ENCODE measurements at regions not wholly inside any gene's neighbourhood (a gene's known extent, or its start where the extent isn't known, plus 50 kb on each side); places are given as distances from the start of the nearest gene placed in this dataset.
"Not testable (repeated sequence)": the region's sequence is repeated elsewhere in the genome, so short reads cannot be mapped to it uniquely, and the experiment has no call there.

GRCh38 chrX:103428525-103428924 lies 52.2 kb downstream of the BEX3 start:
- 100% methylated on average over 2 of the region's 2 CpGs for WGBS
- H3K27ac ChIP-seq, result no peak overlapping the region
- TF ChIP-seq POLR2A (IDR thresholded peaks at IDR 0.05), result no peak
- TF ChIP-seq POLR2AphosphoS5 (IDR thresholded peaks at IDR 0.05), result no peak
- TF ChIP-seq CTCF (IDR thresholded peaks at IDR 0.05), result no peak
- no peaks in the 10 kb centered on the region for H3K9me3 ChIP-seq
- H3K27me3 ChIP-seq (replicated peaks; ENCODE audit: insufficient read depth), result no peaks in the 10 kb centered on the region
- intact Hi-C loops (cut with DNase I), result no loop called here
- DNase-seq (ENCODE audit: low spot score), result no peak
- H3K4me3 ChIP-seq, result no peak overlapping the region
- H3K4me1 ChIP-seq (replicated peaks), result no peaks in the 10 kb centered on the region
- H3K36me3 ChIP-seq, result no peaks in the 10 kb centered on the region

GRCh38 chrX:103429026-103429425 lies 52.7 kb downstream of the BEX3 start:
- H3K4me1 ChIP-seq (replicated peaks); intact Hi-C loops (cut with DNase I); H3K9me3 ChIP-seq; H3K4me3 ChIP-seq; H3K36me3 ChIP-seq; H3K27me3 ChIP-seq (replicated peaks; ENCODE audit: insufficient read depth); DNase-seq (ENCODE audit: low spot score); H3K27ac ChIP-seq: not testable (repeated sequence)
- WGBS, result 86% methylated on average over 7 of the region's 7 CpGs

- intact Hi-C loops (cut with DNase I), result no loop called here
- Histone ChIP-seq H3K4me3 (no peak overlapping the region), H3K27ac (no peak overlapping the region), H3K9me3 (no peaks in the 10 kb centered on the region), H3K36me3 (no peaks in the 10 kb centered on the region), H3K4me1 (replicated peaks) (no peaks in the 10 kb centered on the region), H3K27me3 (replicated peaks; ENCODE audit: insufficient read depth) (no peaks in the 10 kb centered on the region)
- WGBS, result 89% methylated on average over 5 of the region's 7 CpGs
- no peak for TF ChIP-seq CTCF (IDR thresholded peaks at IDR 0.05)
- TF ChIP-seq POLR2AphosphoS5 (IDR thresholded peaks at IDR 0.05), result no peak
- TF ChIP-seq POLR2A (IDR thresholded peaks at IDR 0.05), result no peak
- DNase-seq (ENCODE audit: low spot score), result no peak
Observed at GRCh38 chrX:103431316-103431715, 55.0 kb downstream of the BEX3 start.

- intact Hi-C loops (cut with DNase I); H3K4me3 ChIP-seq; H3K36me3 ChIP-seq; H3K9me3 ChIP-seq; H3K4me1 ChIP-seq (replicated peaks); H3K27ac ChIP-seq; H3K27me3 ChIP-seq (replicated peaks; ENCODE audit: insufficient read depth); DNase-seq (ENCODE audit: low spot score): not testable (repeated sequence)
- WGBS, result 85% methylated on average over 5 of the region's 5 CpGs
Observed at GRCh38 chrX:103432841-103433240, 56.5 kb downstream of the BEX3 start.

- Histone ChIP-seq H3K36me3 (no peaks in the 10 kb centered on the region), H3K27me3 (replicated peaks; ENCODE audit: insufficient read depth) (no peaks in the 10 kb centered on the region), H3K9me3 (no peaks in the 10 kb centered on the region), H3K27ac (no peak overlapping the region), H3K4me1 (replicated peaks) (no peaks in the 10 kb centered on the region), H3K4me3 (no peak overlapping the region)
- 100% methylated on average over 3 of the region's 5 CpGs for WGBS
- TF ChIP-seq POLR2A (IDR thresholded peaks at IDR 0.05) (no peak), CTCF (IDR thresholded peaks at IDR 0.05) (no peak), POLR2AphosphoS5 (IDR thresholded peaks at IDR 0.05) (no peak)
- no peak for DNase-seq (ENCODE audit: low spot score)
- intact Hi-C loops (cut with DNase I), result no loop called here
Observed at GRCh38 chrX:103437147-103437873, 61.0 kb downstream of the BEX3 start.

GRCh38 chrX:103439161-103439560 lies 62.8 kb downstream of the BEX3 start:
- H3K36me3 ChIP-seq, result no peaks in the 10 kb centered on the region
- WGBS, result 91% methylated on average over 2 of the region's 2 CpGs
- H3K27ac ChIP-seq, result no peak overlapping the region
- no peaks in the 10 kb centered on the region for H3K4me1 ChIP-seq (replicated peaks)
- intact Hi-C loops (cut with DNase I), result no loop called here
- no peak for DNase-seq (ENCODE audit: low spot score)
- no peak for TF ChIP-seq POLR2AphosphoS5 (IDR thresholded peaks at IDR 0.05)
- no peak for TF ChIP-seq CTCF (IDR thresholded peaks at IDR 0.05)
- TF ChIP-seq POLR2A (IDR thresholded peaks at IDR 0.05), result no peak
- no peaks in the 10 kb centered on the region for H3K27me3 ChIP-seq (replicated peaks; ENCODE audit: insufficient read depth)
- no peak overlapping the region for H3K4me3 ChIP-seq
- no peaks in the 10 kb centered on the region for H3K9me3 ChIP-seq
